Cardiac muscle cell (in vitro differentiated cells and primary cell): ENCODE measurements at regions not wholly inside any gene's neighbourhood (a gene's known extent, or its start where the extent isn't known, plus 50 kb on each side); places are given as distances from the start of the nearest gene placed in this dataset.

Experiments used
- DNase-seq, 2 donors: peaks; one replicate each; pipeline versions ENCODE4 v3.0.0 to v3.0.0-alpha.2; 2010 to 2017; ENCODE audit warnings: low read depth in 1 of 2, low spot score in 1 of 2
- H3K27ac ChIP-seq: fragments of 200-600 bp; sonication (generic); 2 replicates; pipeline ENCODE4 v1.5.1; 2016
- H3K27me3 ChIP-seq: fragments of 200-600 bp; sonication (generic); 2 replicates; pipeline ENCODE4 v1.6.0; 2016; ENCODE audit warnings: control low read depth
- H3K36me3 ChIP-seq: fragments of 200-600 bp; sonication (generic); 2 replicates; pipeline ENCODE4 v1.5.1; 2016; ENCODE audit warnings: control low read depth
- H3K4me1 ChIP-seq: fragments of 200-600 bp; sonication (generic); 2 replicates; pipeline ENCODE4 v1.8.1; 2017; ENCODE audit warnings: low read depth, mild to moderate bottlenecking, mixed run types
- H3K4me3 ChIP-seq: fragments of 200-600 bp; sonication (generic); 2 replicates; pipeline ENCODE4 v1.5.1; 2016; ENCODE audit warnings: mild to moderate bottlenecking
- H3K9me3 ChIP-seq: fragments of 200-600 bp; sonication (generic); 2 replicates; pipeline ENCODE4 v1.5.1; 2017; ENCODE audit warnings: low read depth, mild to moderate bottlenecking, control low read depth
- CTCF ChIP-seq: IDR thresholded peaks from 2 replicates; pipeline ENCODE4 v1.5.1; 2012; ENCODE audit warnings: low read depth, mild to moderate bottlenecking, low read length

- Histone ChIP-seq H3K4me1 (no peaks in the 10 kb centered on the region), H3K4me3 (no peak overlapping the region), H3K27ac (no peak overlapping the region), H3K27me3 (no peaks in the 10 kb centered on the region), H3K36me3 (no peaks in the 10 kb centered on the region), H3K9me3 (no peaks in the 10 kb centered on the region)
- DNase-seq = no peak
- TF ChIP-seq CTCF = no peak
Measured at GRCh38 chr6:49252901-49253300, 210.2 kb downstream of the MMUT start.

GRCh38 chr6:49233483-49233882 lies 229.6 kb downstream of the MMUT start:
- Histone ChIP-seq H3K4me3 (no peak overlapping the region), H3K27me3 (no peaks in the 10 kb centered on the region), H3K4me1 (no peaks in the 10 kb centered on the region), H3K27ac (no peak overlapping the region), H3K9me3 (no peaks in the 10 kb centered on the region), H3K36me3 (no peaks in the 10 kb centered on the region)
- TF ChIP-seq CTCF = no peak
- DNase-seq = no peak

DNA sequence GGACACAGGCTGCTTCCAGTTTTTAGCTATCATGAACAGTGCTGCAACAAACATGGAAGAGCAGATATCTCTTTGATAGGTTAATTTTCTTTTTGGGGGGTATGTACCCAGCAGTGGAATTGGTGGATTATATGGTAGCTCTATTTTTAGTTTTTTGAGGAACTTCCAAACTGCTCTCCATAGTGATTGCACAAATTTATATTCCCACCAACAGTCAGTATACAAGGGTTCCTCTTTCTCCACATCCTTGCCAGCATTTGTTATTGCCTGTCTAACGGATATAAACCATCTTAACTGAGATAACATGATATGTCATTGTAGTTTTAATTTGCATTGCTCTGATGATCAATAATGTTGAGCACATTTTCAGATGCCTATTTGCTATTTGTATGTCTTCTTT lies 237.6 kb downstream of the MMUT start:
- Histone ChIP-seq H3K27me3 (no peaks in the 10 kb centered on the region), H3K36me3 (no peaks in the 10 kb centered on the region), H3K4me1 (no peaks in the 10 kb centered on the region), H3K9me3 (no peaks in the 10 kb centered on the region), H3K4me3 (no peak overlapping the region), H3K27ac (no peak overlapping the region)
- no peak for TF ChIP-seq CTCF
- no peak for DNase-seq

DNA sequence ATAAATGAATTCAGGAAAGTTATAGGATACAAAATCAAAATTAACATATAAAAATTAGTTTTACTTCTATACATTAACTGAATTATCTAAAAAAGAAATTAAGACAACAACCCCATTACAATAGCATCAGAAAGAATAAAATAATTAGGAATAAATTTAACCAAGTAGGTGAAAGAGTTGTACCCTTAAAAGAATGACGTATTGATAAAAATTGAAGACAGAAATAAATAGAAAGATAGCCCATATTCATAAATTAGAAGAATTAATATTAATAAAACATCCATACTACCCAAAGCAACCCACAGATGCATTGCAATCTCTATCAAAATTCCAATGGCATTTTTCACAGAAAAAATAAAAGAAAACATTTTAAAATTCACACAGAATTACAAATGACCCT lies 242.8 kb downstream of the MMUT start:
- no peak for DNase-seq
- H3K27me3 ChIP-seq = no peaks in the 10 kb centered on the region
- no peak for TF ChIP-seq CTCF
- no peak overlapping the region for H3K4me3 ChIP-seq
- H3K36me3 ChIP-seq = no peaks in the 10 kb centered on the region
- H3K4me1 ChIP-seq = no peaks in the 10 kb centered on the region
- no peaks in the 10 kb centered on the region for H3K9me3 ChIP-seq
- no peak overlapping the region for H3K27ac ChIP-seq

DNA sequence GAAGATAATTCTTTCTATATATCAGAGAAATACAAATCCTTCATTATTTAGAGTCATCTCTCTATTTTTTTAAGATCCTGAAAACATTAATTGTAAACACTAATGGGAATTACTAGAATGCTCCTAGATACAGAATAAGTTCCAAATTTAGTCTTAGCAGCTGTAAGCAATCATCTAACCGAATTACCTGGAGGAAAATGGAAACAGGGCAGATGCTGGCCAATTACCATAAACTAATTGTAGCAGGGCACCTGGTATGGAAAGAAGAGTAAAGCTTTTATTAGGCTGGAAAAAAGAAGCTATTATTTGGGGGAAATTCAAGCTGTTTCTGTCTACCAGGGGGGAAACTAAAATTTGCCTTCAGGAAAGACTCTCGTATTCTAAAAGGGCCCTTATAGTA lies 257.5 kb downstream of the MMUT start:
- Histone ChIP-seq H3K27me3 (no peaks in the 10 kb centered on the region), H3K4me3 (no peak overlapping the region), H3K36me3 (no peaks in the 10 kb centered on the region), H3K4me1 (no peaks in the 10 kb centered on the region), H3K9me3 (no peaks in the 10 kb centered on the region), H3K27ac (no peak overlapping the region)
- TF ChIP-seq CTCF = no peak
- DNase-seq = no peak

GRCh38 chr6:49202924-49203536 lies 260.0 kb downstream of the MMUT start:
- H3K36me3 ChIP-seq = no peaks in the 10 kb centered on the region
- H3K9me3 ChIP-seq = no peaks in the 10 kb centered on the region
- peak in 1 of 2 donors; percentile 2 for DNase-seq
- no peaks in the 10 kb centered on the region for H3K27me3 ChIP-seq
- H3K4me1 ChIP-seq = no peaks in the 10 kb centered on the region
- no peak overlapping the region for H3K27ac ChIP-seq
- H3K4me3 ChIP-seq = no peak overlapping the region
- no peak for TF ChIP-seq CTCF
